Thyroid gland (tissue), 4 donors: ENCODE measurements at regions not wholly inside any gene's neighbourhood (a gene's known extent, or its start where the extent isn't known, plus 50 kb on each side); places are given as distances from the start of the nearest gene placed in this dataset.

Experiments used
- DNase-seq, 2 donors: peaks; one replicate each; pipeline ENCODE4 v3.0.0-alpha.2; 2019
- H3K27ac ChIP-seq, 3 donors: fragments of 200-600 bp; sonication (generic); 1 replicate in 2 of 3; 2 replicates in 1 of 3; pipeline ENCODE4 v1.5.1; 2016 to 2019; ENCODE audit warnings: mild to moderate bottlenecking in 1 of 3, moderate library complexity in 1 of 3
- H3K27me3 ChIP-seq: fragments of 200-600 bp; sonication (generic); one replicate; pipeline ENCODE4 v1.5.1; 2019
- H3K36me3 ChIP-seq, 2 donors: fragments of 200-600 bp; sonication (generic); one replicate each; pipeline ENCODE4 v1.5.1; 2016 to 2019
- H3K4me1 ChIP-seq, 2 donors: fragments of 200-600 bp; sonication (generic); one replicate each; pipeline ENCODE4 v1.5.1; 2017 to 2019
- H3K4me3 ChIP-seq, 3 donors: fragments of 200-600 bp; sonication (generic); replicated peaks in 1 of 3; 1 replicate in 2 of 3; 2 replicates in 1 of 3; pipeline ENCODE4 v1.5.1; 2016; ENCODE audit warnings: mild to moderate bottlenecking in 1 of 3
- H3K9me3 ChIP-seq: fragments of 200-600 bp; sonication (generic); one replicate; pipeline ENCODE4 v1.5.1; 2017
- POLR2A ChIP-seq, 2 donors: fragments of 450-650 bp; IDR thresholded peaks; one replicate each; pipeline ENCODE4 v1.6.1; 2017; ENCODE audit warnings: antibody characterized with exemption in 2 of 2, mild to moderate bottlenecking in 2 of 2, moderate library complexity in 1 of 2
- WGBS, 2 donors: methylation state at CpG; one replicate each; pipeline ENCODE4 v1.1.5; 2017; 5-methylcytosine and 5-hydroxymethylcytosine counted together
- intact Hi-C: fragments of 100-400 bp; cut with DNase I; formaldehyde crosslinking; loops from one replicate; pipeline ENCODE4 v1.15.1; 2023
- TF ChIP-seq, protein P1 (sequence below), 6 experiments: fragments of 200-600 bp in 3 of 6; fragments of 450-650 bp in 3 of 6; sonication (generic) in 3 of 6; IDR thresholded peaks; one replicate each; pipeline ENCODE4 v1.5.1; 2016 to 2019; ENCODE audit warnings: antibody characterized with exemption in 6 of 6, mild to moderate bottlenecking in 2 of 6, inconsistent platforms in 1 of 6, moderate library complexity in 1 of 6

GRCh38 chr2:6078414-6078813 is 386.2 kb downstream of the SOX11 start:
- Histone ChIP-seq H3K36me3 (no peaks in the 10 kb centered on the region), H3K9me3 (no peaks in the 10 kb centered on the region), H3K4me1 (peaks cover 0 to 2% of the 10 kb centered on the region in 2 donors), H3K27ac (no peak overlapping the region), H3K4me3 (no peak overlapping the region), H3K27me3 (no peaks in the 10 kb centered on the region)
- TF ChIP-seq, protein P1, sequence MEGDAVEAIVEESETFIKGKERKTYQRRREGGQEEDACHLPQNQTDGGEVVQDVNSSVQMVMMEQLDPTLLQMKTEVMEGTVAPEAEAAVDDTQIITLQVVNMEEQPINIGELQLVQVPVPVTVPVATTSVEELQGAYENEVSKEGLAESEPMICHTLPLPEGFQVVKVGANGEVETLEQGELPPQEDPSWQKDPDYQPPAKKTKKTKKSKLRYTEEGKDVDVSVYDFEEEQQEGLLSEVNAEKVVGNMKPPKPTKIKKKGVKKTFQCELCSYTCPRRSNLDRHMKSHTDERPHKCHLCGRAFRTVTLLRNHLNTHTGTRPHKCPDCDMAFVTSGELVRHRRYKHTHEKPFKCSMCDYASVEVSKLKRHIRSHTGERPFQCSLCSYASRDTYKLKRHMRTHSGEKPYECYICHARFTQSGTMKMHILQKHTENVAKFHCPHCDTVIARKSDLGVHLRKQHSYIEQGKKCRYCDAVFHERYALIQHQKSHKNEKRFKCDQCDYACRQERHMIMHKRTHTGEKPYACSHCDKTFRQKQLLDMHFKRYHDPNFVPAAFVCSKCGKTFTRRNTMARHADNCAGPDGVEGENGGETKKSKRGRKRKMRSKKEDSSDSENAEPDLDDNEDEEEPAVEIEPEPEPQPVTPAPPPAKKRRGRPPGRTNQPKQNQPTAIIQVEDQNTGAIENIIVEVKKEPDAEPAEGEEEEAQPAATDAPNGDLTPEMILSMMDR (IDR thresholded peaks at IDR 0.05): no peak
- no peak for TF ChIP-seq POLR2A (IDR thresholded peaks at IDR 0.05)
- intact Hi-C loops: no loop called here
- no peak for DNase-seq
- 78 to 86% methylated on average over 3 of the region's 3 CpGs for WGBS, 2 donors

- Histone ChIP-seq H3K27me3 (no peaks in the 10 kb centered on the region), H3K27ac (no peak overlapping the region), H3K4me1 (no peaks in the 10 kb centered on the region), H3K4me3 (no peak overlapping the region), H3K9me3 (no peaks in the 10 kb centered on the region), H3K36me3 (no peaks in the 10 kb centered on the region)
- no peak for DNase-seq
- WGBS, 2 donors: 87 to 93% methylated on average over 5 of the region's 5 CpGs
- TF ChIP-seq POLR2A (IDR thresholded peaks at IDR 0.05): no peak
- TF ChIP-seq, protein P1 (IDR thresholded peaks at IDR 0.05): no peak
- intact Hi-C loops: no loop called here
Observed at GRCh38 chr2:6079405-6079804, 387.2 kb downstream of the SOX11 start.

DNA sequence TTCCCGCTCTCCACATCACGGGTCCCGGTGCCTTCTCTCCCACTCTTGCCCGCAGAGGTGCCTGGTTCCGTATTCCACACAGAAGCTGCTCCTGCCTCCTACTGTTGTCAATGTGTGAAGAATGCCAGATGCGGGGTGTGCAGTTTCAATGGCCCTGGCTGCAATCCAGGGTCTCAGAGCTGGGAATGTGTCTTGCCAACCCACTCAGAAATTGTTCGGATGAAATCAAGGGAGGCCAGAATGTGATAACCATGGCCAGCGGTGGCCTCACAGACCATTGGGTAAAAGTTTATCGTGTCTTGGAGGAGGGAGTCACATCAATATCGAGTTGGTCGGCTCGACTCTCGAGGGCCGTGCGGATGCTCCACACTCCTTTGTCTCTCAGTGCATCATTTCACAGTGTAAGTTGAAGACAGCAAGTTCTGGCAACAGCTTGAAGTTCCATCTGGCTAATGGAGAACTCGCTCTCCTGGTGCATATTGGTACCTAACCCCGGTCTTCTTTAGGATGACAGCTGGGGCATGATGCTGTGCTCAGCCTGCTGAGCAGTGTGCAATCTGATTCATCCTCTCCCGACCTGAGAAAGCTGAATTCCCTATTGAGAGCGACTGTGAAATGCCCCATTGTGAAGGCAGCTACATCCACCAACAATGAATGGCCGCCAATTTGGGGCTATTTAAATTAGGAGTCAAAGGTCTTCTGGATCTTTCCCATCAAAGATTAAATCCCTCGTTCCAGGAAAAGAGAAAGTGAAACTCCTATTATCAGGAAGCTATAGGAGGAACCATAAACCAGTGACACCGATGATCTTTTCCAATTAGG is 389.0 kb downstream of the SOX11 start:
- WGBS, 2 donors: 79 to 81% methylated on average over 22 of the region's 22 CpGs
- H3K27ac ChIP-seq: no peak overlapping the region
- no peak overlapping the region for H3K4me3 ChIP-seq
- DNase-seq: peak; percentile 28 to 29
- intact Hi-C loops: no loop called here
- no peaks in the 10 kb centered on the region for H3K27me3 ChIP-seq
- TF ChIP-seq, protein P1 (IDR thresholded peaks at IDR 0.05): no peak
- TF ChIP-seq POLR2A (IDR thresholded peaks at IDR 0.05): no peak
- no peaks in the 10 kb centered on the region for H3K9me3 ChIP-seq
- H3K36me3 ChIP-seq: no peaks in the 10 kb centered on the region
- no peaks in the 10 kb centered on the region for H3K4me1 ChIP-seq

DNA sequence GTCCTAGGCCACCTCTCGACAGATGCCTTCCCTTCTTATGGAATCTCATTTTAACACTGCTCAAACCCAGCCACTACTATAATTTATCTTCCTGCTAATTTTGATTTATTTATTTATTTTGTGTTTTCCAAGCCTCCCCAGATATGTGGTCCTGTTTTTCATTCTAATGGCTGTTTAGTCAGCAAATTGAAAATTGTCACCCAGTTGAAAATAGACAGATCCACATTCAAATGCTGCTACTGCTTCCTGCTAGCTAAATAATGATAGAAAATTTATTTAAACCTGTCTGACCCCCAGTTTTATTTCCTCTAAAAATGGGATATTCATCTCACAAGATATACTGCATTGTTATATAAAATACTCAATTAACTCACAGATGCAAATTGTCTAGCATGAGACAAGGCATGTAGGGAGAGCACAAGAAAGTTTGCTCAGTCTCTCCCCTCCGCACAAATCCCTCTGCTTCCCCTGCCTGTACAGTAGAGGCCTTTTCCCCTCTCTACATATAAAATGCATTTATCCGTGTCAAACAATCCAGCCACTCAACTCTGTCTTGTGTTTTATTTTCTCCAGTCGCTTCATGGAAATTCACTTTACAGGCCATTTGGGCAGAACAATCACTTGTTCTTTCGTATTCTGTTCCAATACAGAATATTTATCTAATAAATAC is 389.9 kb downstream of the SOX11 start:
- H3K36me3 ChIP-seq: no peaks in the 10 kb centered on the region
- no peaks in the 10 kb centered on the region for H3K4me1 ChIP-seq
- no peak for DNase-seq
- intact Hi-C loops: no loop called here
- no peaks in the 10 kb centered on the region for H3K27me3 ChIP-seq
- TF ChIP-seq, protein P1 (IDR thresholded peaks at IDR 0.05): no peak
- no peak for TF ChIP-seq POLR2A (IDR thresholded peaks at IDR 0.05)
- WGBS, 2 donors: 75 to 79% methylated on average over 5 of the region's 5 CpGs
- H3K4me3 ChIP-seq: no peak overlapping the region
- H3K27ac ChIP-seq: no peak overlapping the region
- no peaks in the 10 kb centered on the region for H3K9me3 ChIP-seq

- Histone ChIP-seq H3K4me1 (no peaks in the 10 kb centered on the region), H3K27ac (no peak overlapping the region), H3K9me3 (no peaks in the 10 kb centered on the region), H3K27me3 (no peaks in the 10 kb centered on the region), H3K4me3 (no peak overlapping the region), H3K36me3 (no peaks in the 10 kb centered on the region)
- no peak for DNase-seq
- intact Hi-C loops: no loop called here
- no peak for TF ChIP-seq POLR2A (IDR thresholded peaks at IDR 0.05)
- TF ChIP-seq, protein P1 (IDR thresholded peaks at IDR 0.05): no peak
Observed at GRCh38 chr2:6082625-6083018, 390.4 kb downstream of the SOX11 start.
